ENCODE measurements at regions not wholly inside any gene's neighbourhood (a gene's known extent, or its start where the extent isn't known, plus 50 kb on each side); places are given as distances from the start of the nearest gene placed in this dataset.
A peak's percentile ranks its signal among the peaks of the same experiment; 100 is the strongest.

DNA sequence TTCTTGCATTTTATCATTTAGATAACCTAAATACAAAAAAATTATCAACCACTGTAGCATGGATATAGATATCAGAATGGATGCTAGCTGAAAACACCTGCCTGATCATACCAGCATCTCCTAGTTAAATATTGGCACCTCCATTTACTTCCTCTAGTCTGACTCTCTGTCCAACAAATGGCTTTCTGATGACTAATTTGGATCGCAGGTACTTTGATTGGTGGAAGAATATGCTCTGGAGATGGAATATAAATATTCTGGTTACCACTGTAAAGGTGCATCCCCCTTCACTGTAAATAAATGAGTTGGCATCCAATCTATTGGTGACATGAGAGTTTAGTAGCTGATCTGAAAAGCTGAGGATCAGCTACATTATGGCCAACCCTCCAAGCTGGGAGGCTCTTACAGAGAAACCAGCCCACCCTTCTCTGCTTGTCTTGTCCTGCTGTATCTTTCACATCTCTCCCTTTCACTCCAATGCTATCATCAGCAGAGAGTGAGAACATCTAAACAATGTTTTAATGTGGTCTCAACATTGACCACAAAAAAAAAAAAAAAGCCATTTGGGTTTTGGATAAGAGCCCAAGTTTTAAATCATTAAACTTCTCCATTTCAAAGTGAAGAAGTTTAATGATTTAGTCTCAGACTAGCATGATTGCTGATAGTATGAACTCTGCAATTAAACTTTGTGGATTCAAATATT, 90.5 kb downstream of the PMAIP1 start:
- H3K4me3 ChIP-seq (ENCODE audit: low read depth, low read length), result no peak overlapping the region
- no peak for DNase-seq (ENCODE audit: low read depth)
- TF ChIP-seq, protein P1, sequence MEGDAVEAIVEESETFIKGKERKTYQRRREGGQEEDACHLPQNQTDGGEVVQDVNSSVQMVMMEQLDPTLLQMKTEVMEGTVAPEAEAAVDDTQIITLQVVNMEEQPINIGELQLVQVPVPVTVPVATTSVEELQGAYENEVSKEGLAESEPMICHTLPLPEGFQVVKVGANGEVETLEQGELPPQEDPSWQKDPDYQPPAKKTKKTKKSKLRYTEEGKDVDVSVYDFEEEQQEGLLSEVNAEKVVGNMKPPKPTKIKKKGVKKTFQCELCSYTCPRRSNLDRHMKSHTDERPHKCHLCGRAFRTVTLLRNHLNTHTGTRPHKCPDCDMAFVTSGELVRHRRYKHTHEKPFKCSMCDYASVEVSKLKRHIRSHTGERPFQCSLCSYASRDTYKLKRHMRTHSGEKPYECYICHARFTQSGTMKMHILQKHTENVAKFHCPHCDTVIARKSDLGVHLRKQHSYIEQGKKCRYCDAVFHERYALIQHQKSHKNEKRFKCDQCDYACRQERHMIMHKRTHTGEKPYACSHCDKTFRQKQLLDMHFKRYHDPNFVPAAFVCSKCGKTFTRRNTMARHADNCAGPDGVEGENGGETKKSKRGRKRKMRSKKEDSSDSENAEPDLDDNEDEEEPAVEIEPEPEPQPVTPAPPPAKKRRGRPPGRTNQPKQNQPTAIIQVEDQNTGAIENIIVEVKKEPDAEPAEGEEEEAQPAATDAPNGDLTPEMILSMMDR (IDR thresholded peaks at IDR 0.05; ENCODE audit: control insufficient read depth, extremely low read depth, insufficient read depth), result no peak

DNA sequence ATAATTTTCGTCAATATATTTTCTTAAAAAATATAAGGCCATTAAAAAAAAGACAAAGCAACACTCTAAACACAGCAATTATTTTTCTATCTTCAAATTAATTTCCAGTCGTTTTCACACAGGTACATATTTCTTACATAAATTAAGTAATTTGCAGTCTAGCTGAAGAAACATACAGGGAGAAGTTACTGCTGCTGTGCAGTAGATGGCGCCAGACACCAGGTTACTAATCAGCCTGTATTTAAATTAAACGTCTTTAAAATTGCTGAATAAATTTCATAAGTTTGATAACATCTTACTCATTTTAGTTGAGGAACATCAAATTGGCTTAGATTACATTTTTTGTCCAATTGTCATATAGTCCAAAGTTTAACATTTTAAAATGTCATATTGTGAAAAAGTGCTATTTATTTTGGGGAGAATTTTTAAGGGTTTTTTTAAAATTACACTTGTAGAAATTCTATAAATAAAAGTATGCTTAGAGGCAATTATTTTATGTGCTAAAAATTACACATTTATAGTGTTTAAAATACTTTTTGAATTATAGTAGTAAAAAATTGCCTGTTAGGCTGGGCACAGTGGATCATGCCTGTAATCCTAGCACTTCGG, 88.4 kb downstream of the PMAIP1 start:
- no peak for DNase-seq (ENCODE audit: low read depth)
- TF ChIP-seq, protein P1 (IDR thresholded peaks at IDR 0.05; ENCODE audit: control insufficient read depth, extremely low read depth, insufficient read depth), result peak; percentile 87
- no peak overlapping the region for H3K4me3 ChIP-seq (ENCODE audit: low read depth, low read length)

DNA sequence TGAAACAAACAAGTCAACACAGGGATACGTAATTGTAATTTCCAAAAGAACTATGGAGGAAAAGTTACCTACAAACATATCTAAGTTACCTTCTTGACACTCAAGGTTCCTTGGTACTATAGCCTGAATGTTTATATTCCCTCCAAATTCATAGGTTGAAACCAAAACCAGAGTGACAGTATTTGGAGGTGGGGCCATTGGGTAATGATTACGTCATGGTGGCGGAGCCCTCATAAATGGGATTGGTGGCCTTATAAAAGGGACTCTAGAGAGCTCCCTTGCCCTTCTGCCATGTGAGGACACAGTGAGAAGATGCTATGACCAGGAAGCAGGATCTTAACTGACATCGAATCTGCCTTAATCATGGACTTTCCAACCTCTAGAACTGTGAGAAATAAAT, 87.3 kb downstream of the PMAIP1 start:
- H3K4me3 ChIP-seq (ENCODE audit: low read depth, low read length), result no peak overlapping the region
- no peak for DNase-seq (ENCODE audit: low read depth)
- TF ChIP-seq, protein P1 (IDR thresholded peaks at IDR 0.05; ENCODE audit: control insufficient read depth, extremely low read depth, insufficient read depth), result no peak

DNA sequence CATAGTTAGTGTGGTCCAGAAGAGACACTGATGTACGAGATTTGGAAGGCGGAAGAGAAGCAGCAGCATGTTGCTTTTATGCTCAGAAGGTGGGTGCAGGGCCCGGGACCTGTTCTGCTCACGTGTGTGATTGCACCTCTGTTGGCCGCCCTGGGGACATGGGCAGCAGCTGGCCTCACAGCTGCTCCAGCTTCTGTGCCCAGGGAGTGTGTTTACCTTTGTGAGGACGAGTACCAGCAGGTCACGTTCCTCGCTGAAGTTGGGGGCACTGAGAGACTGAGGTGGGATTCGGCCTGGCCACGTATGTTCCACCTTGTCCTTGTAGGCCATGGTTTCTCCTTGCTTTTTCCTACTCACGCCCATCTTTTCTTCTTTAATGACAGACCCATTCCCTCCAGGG, 86.3 kb downstream of the PMAIP1 start:
- TF ChIP-seq, protein P1 (IDR thresholded peaks at IDR 0.05; ENCODE audit: control insufficient read depth, extremely low read depth, insufficient read depth), result no peak
- no peak for DNase-seq (ENCODE audit: low read depth)

DNA sequence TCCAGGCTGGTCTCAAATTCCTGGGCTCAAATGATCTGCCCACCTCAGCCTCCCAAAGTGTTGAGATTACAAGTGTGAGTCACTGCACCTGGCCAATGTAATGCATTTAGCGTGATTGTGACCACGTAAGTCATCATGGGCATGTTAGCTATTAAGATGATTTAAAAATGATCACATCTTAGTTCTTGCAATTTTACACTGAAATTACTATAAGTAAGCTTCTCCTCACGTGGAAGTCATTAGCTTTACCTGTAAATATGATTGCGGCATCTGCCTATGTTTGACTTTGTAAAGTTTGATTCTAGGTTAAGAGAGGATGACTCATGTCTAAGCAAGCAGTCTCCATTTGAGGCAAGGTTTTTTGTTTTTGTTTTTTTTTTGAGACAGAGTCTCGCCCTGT, 85.5 kb downstream of the PMAIP1 start:
- no peak overlapping the region for H3K4me3 ChIP-seq (ENCODE audit: low read depth, low read length)
- no peak for DNase-seq (ENCODE audit: low read depth)
- TF ChIP-seq, protein P1 (IDR thresholded peaks at IDR 0.05; ENCODE audit: control insufficient read depth, extremely low read depth, insufficient read depth), result no peak

More for the DNA sequence above, 86.3 kb downstream of the PMAIP1 start:
- H3K4me3 ChIP-seq (ENCODE audit: low read depth, low read length), result no peak overlapping the region

DNA sequence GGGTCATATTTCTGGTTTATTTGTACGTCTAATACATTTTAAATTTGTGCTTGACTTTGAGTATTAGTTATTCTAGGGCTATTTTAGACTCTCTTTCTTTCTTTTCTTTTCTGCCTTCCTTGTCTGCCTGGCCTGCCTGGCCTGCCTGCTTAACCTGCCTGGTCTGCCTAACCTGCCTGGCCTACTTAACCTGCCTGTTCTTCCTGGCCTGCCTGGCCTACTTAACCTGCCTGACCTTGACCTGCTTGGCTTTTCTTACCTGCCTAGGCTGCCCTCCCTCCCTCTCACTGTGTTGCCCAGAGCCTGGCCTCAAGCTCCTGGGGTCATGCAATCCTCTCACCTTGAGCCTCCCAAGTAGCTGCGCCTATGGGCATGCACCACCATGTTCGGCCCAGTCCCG, 83.7 kb downstream of the PMAIP1 start:
- DNase-seq (ENCODE audit: low read depth), result no peak

More for the DNA sequence above, 83.7 kb downstream of the PMAIP1 start:
- TF ChIP-seq, protein P1 (IDR thresholded peaks at IDR 0.05; ENCODE audit: control insufficient read depth, extremely low read depth, insufficient read depth), result no peak
- no peak overlapping the region for H3K4me3 ChIP-seq (ENCODE audit: low read depth, low read length)
